ENCODE measurements at regions not wholly inside any gene's neighbourhood (a gene's known extent, or its start where the extent isn't known, plus 50 kb on each side); places are given as distances from the start of the nearest gene placed in this dataset.

GRCh38 chr5:34415559-34416198, 240.4 kb upstream of the RAI14 start:
- TF ChIP-seq CTCF (IDR thresholded peaks at IDR 0.05) (no peak), NR2C2 (CRISPR knock-in tag; IDR thresholded peaks at IDR 0.05) (no peak), USF2 (CRISPR knock-in tag; IDR thresholded peaks at IDR 0.05) (no peak)
